HG03571 (cell line): ENCODE measurements at regions not wholly inside any gene's neighbourhood (a gene's known extent, or its start where the extent isn't known, plus 50 kb on each side); places are given as distances from the start of the nearest gene placed in this dataset.
"Not testable (repeated sequence)": the region's sequence is repeated elsewhere in the genome, so short reads cannot be mapped to it uniquely, and the experiment has no call there.

Source experiments
- ATAC-seq: cut with Tn5 transposase; IDR thresholded peaks from one replicate; pipeline ENCODE4 v1.9.1; 2021; ENCODE audit not compliant: unreplicated experiment

DNA sequence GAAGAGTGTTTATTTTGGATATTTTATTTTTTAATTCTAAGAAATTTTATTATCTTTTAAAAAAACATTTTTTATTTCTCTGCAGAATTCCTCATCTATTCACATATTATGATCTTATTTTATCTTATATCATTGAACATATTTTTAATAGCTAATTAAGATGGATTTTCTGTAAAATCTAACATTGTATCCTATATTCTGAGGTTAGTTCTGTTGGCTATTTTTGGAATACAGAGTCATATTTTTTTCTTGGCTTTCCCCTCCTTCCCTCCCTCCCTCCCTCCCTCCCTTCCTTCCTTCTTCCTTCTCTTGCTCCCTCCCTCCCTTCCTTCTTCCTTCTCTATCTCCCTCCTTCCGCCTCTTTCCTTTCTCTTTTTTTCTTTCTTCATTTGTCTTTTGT is 2326.6 kb upstream of the RAG2 start:
- no peak for ATAC-seq

- no peak for ATAC-seq
Measured at GRCh38 chr11:38900211-38900610, 2302.2 kb upstream of the RAG2 start.

GRCh38 chr11:38894201-38894600 is 2296.2 kb upstream of the RAG2 start:
- not testable (repeated sequence) for ATAC-seq

- ATAC-seq, result no peak
Measured at GRCh38 chr11:38884145-38884865, 2286.3 kb upstream of the RAG2 start.

GRCh38 chr11:38867338-38867737 is 2269.3 kb upstream of the RAG2 start:
- ATAC-seq, result no peak

- ATAC-seq, result no peak
Measured at GRCh38 chr11:38865922-38866321, 2267.9 kb upstream of the RAG2 start.

DNA sequence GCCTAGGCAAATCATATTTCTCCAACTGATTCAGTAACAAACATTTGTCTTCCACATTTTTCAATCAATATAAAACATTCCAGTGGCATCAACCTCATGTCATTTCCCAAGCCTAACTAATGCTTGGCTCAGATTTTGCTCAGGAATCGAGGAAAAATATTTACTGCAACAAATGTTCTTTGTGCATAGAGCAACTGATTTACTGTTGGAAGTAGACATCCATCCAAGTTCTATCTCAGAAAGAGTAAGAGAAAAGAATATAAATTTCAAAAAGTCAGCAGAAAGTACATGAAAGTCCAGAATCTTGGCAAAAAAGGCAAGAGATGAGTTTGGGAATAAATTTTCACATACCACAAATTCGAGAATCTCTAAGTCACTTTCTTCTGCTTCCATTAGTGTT is 2245.0 kb upstream of the RAG2 start:
- no peak for ATAC-seq

DNA sequence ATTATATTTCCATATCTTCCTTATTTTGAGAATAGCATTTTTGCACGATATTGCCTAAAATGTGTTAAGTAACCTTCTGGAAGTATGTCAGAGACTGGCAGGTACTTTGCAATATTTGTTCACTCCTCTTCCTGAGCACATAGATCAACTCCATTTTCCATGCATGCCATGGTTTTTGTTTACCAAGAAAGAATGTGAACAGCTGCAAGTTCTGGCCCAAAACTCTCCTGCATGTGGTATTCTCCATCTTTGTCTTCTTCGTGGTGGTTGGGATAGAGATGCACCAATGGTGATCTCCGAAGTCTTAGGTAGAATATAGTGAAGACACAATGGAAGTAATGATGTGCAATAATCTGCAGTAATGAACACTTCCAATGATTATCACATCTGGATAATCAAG is 2241.0 kb upstream of the RAG2 start:
- no peak for ATAC-seq

DNA sequence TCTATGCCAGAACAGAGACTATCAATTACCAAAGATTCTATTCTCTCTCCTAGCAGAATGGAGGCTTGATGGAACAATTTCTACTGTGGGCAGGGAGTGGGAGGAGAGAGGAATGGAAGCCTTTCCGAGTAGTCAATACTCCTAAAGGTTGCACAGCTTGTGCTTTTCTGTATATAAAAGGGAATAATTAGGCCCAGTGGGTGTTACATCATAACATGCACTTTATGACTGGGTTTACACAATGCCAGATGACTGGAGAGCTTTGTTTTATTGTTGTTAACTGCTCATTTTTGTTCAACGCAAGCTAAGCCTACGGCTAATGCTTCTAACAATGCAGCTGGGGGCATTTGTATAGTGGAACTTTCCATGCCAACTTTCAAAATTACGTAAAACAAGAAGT is 2237.9 kb upstream of the RAG2 start:
- ATAC-seq, result no peak

- no peak for ATAC-seq
Measured at GRCh38 chr11:38824573-38824972, 2226.5 kb upstream of the RAG2 start.

- not testable (repeated sequence) for ATAC-seq
Measured at GRCh38 chr11:38821786-38822185, 2223.8 kb upstream of the RAG2 start.

- no peak for ATAC-seq
Measured at GRCh38 chr11:38819981-38820380, 2221.9 kb upstream of the RAG2 start.

DNA sequence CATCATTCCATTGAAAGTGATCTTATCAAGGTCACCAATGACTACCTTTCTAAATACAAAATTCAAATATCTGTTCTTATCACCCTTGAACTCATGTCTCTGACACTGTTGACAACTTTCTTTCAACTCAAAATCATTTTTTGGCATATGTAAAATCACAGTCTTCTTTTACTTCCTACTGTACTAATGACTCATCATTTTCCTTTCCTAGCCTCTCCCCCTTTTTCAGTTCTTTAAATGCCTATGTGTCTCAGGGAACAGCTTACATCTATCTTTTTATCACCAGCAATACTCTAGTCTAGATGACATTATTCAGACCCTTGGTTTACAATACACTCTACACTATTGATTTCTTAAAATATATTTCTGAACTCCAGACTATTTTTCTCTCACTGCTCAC is 2220.7 kb upstream of the RAG2 start:
- no peak for ATAC-seq

DNA sequence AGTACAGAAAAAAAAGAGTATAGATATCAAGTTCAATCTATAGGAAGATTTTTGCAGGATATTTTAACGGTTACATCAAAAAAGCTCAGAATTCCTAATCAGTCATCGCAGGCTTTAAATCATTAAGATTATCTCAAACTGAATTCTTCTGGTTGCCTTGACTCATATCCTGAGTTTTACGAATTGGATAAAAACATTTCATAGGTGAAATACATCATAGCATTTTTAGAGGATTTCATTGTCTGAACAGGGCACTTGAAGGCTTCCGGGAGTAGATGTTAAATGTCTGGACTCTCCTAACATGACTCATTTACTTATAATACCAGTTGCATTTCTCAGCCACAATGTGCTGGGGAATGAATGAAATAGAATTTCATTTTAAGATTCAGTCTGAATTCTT is 2216.6 kb upstream of the RAG2 start:
- ATAC-seq, result no peak

GRCh38 chr11:38809521-38809920 is 2211.5 kb upstream of the RAG2 start:
- no peak for ATAC-seq

- no peak for ATAC-seq
Measured at GRCh38 chr11:38796281-38796680, 2198.2 kb upstream of the RAG2 start.

DNA sequence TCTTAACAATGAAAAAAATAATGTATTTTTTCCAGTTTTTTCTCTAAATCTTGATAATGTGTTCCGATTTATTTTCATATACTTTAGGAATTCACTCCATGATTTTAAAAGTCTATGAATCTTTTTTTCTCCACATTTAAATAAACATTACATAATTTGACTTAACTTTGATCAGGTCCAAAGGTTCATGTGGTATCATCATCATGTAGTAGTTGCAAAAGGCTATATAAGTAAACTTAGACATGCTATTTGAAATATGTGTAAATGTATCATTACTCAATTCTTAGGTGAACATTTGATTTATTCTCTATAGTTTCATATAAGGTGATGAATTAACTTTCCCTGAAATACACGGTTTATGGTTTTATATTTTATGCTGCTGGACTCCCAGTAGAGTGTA is 2197.0 kb upstream of the RAG2 start:
- no peak for ATAC-seq

GRCh38 chr11:38791346-38791961 is 2193.4 kb upstream of the RAG2 start:
- ATAC-seq, result peak; percentile 72

GRCh38 chr11:38788561-38788960 is 2190.5 kb upstream of the RAG2 start:
- ATAC-seq, result no peak

DNA sequence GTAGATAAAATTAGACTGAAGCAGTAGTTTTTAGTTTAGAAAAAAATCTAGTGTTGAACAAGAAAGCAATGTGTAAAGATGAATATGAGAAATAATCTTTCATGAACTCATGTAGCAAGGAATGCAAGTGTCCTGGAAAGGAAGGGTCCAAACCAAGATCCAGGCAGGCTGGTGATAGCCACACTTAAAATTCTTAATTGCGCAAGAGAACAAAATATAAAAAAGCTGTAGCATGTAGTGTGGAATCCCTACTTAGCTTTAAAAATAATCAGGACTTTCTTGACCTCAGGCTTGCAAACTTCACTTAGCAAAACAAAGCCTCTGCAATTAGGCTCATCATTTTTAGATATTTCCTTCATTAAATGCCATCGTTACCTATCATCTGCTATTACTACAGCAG is 2186.1 kb upstream of the RAG2 start:
- ATAC-seq, result no peak

- no peak for ATAC-seq
Measured at GRCh38 chr11:38766796-38767195, 2168.8 kb upstream of the RAG2 start.

DNA sequence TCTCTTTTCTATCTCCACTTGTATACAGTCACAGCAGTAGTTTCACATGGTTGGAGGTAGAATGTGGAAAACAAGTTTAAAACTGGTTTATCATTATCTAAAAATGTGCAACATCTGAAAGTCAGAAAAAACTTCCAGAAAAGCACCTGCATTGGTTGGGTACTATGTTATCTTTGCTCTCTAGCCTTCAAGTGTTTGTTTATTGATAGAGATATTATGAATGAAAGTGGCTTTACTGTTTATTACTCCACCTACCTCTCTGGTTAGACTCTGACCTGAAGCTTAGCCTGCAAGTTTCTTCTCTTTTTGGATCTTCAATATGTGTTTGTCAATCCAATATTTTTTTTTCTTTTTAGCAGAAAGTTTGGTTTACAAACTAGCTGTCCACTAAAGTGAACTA is 2161.4 kb upstream of the RAG2 start:
- ATAC-seq, result no peak

GRCh38 chr11:38756537-38756936 is 2158.5 kb upstream of the RAG2 start:
- ATAC-seq, result no peak
